SK-N-MC (cell line): ENCODE measurements at regions not wholly inside any gene's neighbourhood (a gene's known extent, or its start where the extent isn't known, plus 50 kb on each side); places are given as distances from the start of the nearest gene placed in this dataset.
"Not testable (repeated sequence)": the region's sequence is repeated elsewhere in the genome, so short reads cannot be mapped to it uniquely, and the experiment has no call there.

Source experiments
- EZH2 ChIP-seq: fragments of 200-600 bp; sonication (generic); IDR thresholded peaks from one replicate; pipeline ENCODE4 v1.6.1; 2017; ENCODE audit warnings: antibody characterized with exemption
- FOXP2 ChIP-seq: optimal IDR thresholded peaks from 2 replicates; pipeline ENCODE3; 2011; ENCODE audit warnings: mild to moderate bottlenecking, moderate library complexity; ENCODE audit not compliant: insufficient read depth; ENCODE audit errors: extremely low read length, control extremely low read depth
- POLR2AphosphoS5 ChIP-seq: IDR thresholded peaks from 2 replicates; pipeline ENCODE4 v1.6.1; 2012; ENCODE audit warnings: mild to moderate bottlenecking, low read depth, low read length, borderline replicate concordance

DNA sequence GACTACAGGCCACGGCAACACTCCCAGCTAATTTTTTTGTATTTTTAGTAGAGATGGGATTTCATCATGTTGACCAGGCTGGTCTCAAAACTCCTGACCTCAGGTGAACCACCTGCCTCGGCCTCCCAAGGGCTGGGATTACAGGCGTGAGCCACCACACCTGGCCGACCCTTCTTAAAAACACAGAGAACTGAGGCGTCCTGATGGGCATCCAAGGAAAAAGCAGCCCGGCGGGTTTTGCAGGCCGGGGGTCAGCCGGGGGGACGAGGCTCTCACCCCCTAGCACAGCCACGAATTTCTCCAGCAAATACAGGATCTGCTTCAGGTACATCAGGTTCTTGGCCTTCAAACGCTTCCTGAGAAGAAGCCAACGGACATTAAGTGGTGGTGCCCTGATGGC, 178.9 kb downstream of the KLRB1 start:
- TF ChIP-seq EZH2, POLR2AphosphoS5, FOXP2: not testable (repeated sequence)
